ENCODE measurements at regions not wholly inside any gene's neighbourhood (a gene's known extent, or its start where the extent isn't known, plus 50 kb on each side); places are given as distances from the start of the nearest gene placed in this dataset.

DNA sequence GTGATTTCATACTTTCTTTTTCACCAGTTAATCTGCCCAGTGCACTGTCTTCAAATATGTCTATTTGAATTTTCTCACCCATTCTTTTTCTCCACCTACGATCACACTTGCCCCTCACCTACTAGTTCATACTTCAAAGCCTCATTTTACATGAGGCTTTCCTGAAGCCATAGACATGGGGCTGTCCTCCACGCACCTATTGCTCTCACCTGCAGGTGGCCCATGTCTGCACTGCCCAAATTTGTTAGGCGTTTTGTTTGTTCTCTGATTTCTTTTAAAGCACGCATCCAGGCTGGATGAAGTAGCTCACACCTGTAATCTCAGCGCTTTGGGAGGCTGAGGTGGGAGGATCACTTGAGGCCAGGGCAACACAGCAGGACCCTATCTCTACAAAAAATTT is 106.8 kb upstream of the RIPOR2 start:
- no peak overlapping the region for H3K4me3 ChIP-seq
- H3K27ac ChIP-seq (replicated peaks), result no peak overlapping the region
- DNase-seq, result no peak
- TF ChIP-seq, protein P1, sequence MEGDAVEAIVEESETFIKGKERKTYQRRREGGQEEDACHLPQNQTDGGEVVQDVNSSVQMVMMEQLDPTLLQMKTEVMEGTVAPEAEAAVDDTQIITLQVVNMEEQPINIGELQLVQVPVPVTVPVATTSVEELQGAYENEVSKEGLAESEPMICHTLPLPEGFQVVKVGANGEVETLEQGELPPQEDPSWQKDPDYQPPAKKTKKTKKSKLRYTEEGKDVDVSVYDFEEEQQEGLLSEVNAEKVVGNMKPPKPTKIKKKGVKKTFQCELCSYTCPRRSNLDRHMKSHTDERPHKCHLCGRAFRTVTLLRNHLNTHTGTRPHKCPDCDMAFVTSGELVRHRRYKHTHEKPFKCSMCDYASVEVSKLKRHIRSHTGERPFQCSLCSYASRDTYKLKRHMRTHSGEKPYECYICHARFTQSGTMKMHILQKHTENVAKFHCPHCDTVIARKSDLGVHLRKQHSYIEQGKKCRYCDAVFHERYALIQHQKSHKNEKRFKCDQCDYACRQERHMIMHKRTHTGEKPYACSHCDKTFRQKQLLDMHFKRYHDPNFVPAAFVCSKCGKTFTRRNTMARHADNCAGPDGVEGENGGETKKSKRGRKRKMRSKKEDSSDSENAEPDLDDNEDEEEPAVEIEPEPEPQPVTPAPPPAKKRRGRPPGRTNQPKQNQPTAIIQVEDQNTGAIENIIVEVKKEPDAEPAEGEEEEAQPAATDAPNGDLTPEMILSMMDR (IDR thresholded peaks at IDR 0.05; ENCODE audit: borderline replicate concordance), result no peak
- peaks cover 4% of the 10 kb centered on the region for H3K9me3 ChIP-seq (replicated peaks)
- H3K36me3 ChIP-seq, result no peaks in the 10 kb centered on the region
- intact Hi-C loops (cut with micrococcal nuclease), result no loop called here
- no peaks in the 10 kb centered on the region for H3K4me1 ChIP-seq
- H3K27me3 ChIP-seq (ENCODE audit: low read depth), result peaks cover 7% of the 10 kb centered on the region

DNA sequence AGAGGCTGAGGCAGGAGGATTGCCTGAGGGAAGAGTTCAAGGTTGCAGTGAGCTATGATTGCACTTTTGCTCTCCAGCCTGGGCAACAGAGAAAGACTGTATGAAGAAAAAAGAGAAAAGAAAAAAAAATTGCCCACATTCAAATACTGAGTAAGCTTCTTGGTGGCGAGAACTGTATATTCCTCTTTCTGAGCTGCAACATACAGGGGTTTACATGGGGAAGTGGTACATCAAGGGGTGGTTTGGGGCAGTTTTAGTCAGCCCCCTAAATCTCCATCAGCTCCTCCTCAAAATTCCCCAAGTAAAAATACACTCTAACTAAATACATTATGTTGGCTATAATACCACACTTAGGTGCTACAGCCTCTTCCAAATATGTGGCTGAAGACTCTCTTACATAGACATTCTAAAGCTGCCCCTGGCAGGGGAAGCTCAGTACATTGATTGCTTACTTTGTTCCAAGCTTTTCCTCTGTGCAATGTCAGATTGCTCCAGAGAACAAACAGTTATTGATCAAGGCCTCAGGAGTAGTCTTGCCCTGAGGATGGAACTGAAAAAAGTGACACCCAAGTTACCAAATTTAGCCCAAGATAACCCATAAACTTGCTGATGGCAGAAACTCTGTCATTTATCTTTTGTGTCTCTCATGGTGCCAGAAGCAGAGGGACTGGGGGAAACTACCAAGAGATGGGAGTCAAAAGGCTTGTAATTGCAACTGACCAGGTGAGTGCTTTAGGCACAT is 107.4 kb upstream of the RIPOR2 start:
- no peak overlapping the region for H3K4me3 ChIP-seq
- H3K4me1 ChIP-seq, result no peaks in the 10 kb centered on the region
- intact Hi-C loops (cut with micrococcal nuclease), result no loop called here
- no peak for DNase-seq
- H3K27ac ChIP-seq (replicated peaks), result no peak overlapping the region
- H3K9me3 ChIP-seq (replicated peaks), result peaks cover 4% of the 10 kb centered on the region
- peaks cover 7% of the 10 kb centered on the region for H3K27me3 ChIP-seq (ENCODE audit: low read depth)
- H3K36me3 ChIP-seq, result no peaks in the 10 kb centered on the region
- TF ChIP-seq, protein P1 (IDR thresholded peaks at IDR 0.05; ENCODE audit: borderline replicate concordance), result no peak

DNA sequence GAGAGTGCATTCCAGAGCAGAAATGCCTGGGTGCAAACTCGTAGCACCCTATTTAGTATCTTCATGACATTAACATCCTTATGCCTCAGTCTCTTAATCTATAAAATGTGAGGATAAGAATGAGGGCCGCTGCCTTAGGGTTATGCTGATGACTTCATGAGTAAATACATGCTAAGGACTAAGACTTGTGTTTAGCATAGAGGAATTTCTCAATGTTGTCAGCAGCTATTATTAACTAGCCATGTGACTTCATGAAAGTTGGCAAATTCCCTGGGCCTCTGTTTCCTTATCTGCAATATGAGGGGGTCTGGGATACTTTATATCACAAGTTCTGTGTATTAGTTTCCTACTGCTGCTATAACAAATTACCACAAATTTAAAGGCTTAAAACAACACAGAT is 108.1 kb upstream of the RIPOR2 start:
- intact Hi-C loops (cut with micrococcal nuclease), result no loop called here
- no peak for DNase-seq
- Histone ChIP-seq H3K36me3 (no peaks in the 10 kb centered on the region), H3K27me3 (ENCODE audit: low read depth) (peaks cover 7% of the 10 kb centered on the region), H3K27ac (replicated peaks) (no peak overlapping the region), H3K4me3 (no peak overlapping the region), H3K9me3 (replicated peaks) (no peaks in the 10 kb centered on the region), H3K4me1 (no peaks in the 10 kb centered on the region)
- TF ChIP-seq, protein P1 (IDR thresholded peaks at IDR 0.05; ENCODE audit: borderline replicate concordance), result no peak

DNA sequence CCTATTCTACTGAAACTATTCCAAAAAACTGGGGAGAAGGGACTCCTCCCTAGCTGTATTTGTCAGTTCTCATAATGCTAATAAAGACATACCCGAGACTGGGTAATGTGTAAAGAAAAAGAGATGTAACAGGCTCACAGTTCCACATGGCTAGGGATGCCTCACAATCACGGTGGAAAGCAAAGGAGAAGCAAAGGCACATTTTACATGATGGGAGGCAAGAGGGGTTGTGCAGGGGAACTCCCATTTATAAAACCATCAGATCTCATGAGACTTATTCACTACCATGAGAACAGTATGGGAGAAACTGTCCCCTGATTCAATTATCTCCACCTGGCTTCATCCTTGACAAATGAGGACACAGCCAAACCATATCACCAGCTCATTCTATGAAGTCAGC is 111.2 kb upstream of the RIPOR2 start:
- no peaks in the 10 kb centered on the region for H3K9me3 ChIP-seq (replicated peaks)
- no peaks in the 10 kb centered on the region for H3K4me1 ChIP-seq
- no peak overlapping the region for H3K27ac ChIP-seq (replicated peaks)
- DNase-seq, result no peak
- peaks cover 2% of the 10 kb centered on the region for H3K27me3 ChIP-seq (ENCODE audit: low read depth)
- H3K36me3 ChIP-seq, result no peaks in the 10 kb centered on the region
- H3K4me3 ChIP-seq, result no peak overlapping the region
- TF ChIP-seq, protein P1 (IDR thresholded peaks at IDR 0.05; ENCODE audit: borderline replicate concordance), result no peak
- intact Hi-C loops (cut with micrococcal nuclease), result no loop called here

DNA sequence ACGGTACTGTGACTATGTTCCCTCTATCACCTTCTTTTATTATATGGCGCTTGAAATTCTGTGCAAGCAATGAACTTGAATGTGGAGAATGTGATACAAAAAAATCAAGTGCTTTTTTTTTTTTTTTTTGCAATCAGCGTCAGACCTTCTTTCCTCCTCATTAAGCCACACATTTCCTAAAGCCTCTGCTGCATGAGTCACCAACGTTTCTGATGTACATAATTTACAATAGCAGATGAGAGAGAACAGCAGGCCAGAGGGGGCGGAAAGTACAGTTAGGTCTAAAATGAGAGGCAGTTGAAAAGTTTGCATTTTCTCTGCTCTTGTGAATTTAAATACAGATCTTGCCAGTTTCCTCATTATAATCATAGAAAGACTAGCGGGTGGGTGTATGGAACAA is 114.6 kb upstream of the RIPOR2 start:
- H3K27ac ChIP-seq (replicated peaks), result no peak overlapping the region
- TF ChIP-seq, protein P1 (IDR thresholded peaks at IDR 0.05; ENCODE audit: borderline replicate concordance), result no peak
- no peak overlapping the region for H3K4me3 ChIP-seq
- H3K27me3 ChIP-seq (ENCODE audit: low read depth), result no peaks in the 10 kb centered on the region
- no peaks in the 10 kb centered on the region for H3K4me1 ChIP-seq
- H3K36me3 ChIP-seq, result no peaks in the 10 kb centered on the region
- intact Hi-C loops (cut with micrococcal nuclease), result no loop called here
- H3K9me3 ChIP-seq (replicated peaks), result no peaks in the 10 kb centered on the region
- DNase-seq, result no peak

Data from left ventricle myocardium inferior (tissue), 1 donor.